Neural cell (in vitro differentiated cells): ENCODE measurements at regions not wholly inside any gene's neighbourhood (a gene's known extent, or its start where the extent isn't known, plus 50 kb on each side); places are given as distances from the start of the nearest gene placed in this dataset.

Experiments used
- CTCF ChIP-seq: fragments of 450-650 bp; IDR thresholded peaks from 2 replicates; pipeline ENCODE4 v1.5.1; 2014; ENCODE audit warnings: antibody characterized with exemption, mild to moderate bottlenecking, moderate library complexity; ENCODE audit not compliant: poor library complexity, severe bottlenecking
- EZH2 ChIP-seq: fragments of 200-600, 300-800 bp; shearing (Covaris generic), sonication (generic); IDR thresholded peaks from 2 replicates; pipeline ENCODE4 v1.6.1; 2014; ENCODE audit warnings: antibody characterized with exemption, low read length, borderline replicate concordance, mild to moderate bottlenecking; ENCODE audit not compliant: insufficient read depth, poor library complexity, severe bottlenecking

GRCh38 chr18:73296686-73297085, 428.9 kb upstream of the NETO1 start:
- TF ChIP-seq CTCF = no peak
- no peak for TF ChIP-seq EZH2
